Activated naive CD8-positive, alpha-beta T cell treated with anti-CD3 and anti-CD28 coated beads for 36 hours (primary cell): ENCODE measurements at regions not wholly inside any gene's neighbourhood (a gene's known extent, or its start where the extent isn't known, plus 50 kb on each side); places are given as distances from the start of the nearest gene placed in this dataset.
"Not testable (repeated sequence)": the region's sequence is repeated elsewhere in the genome, so short reads cannot be mapped to it uniquely, and the experiment has no call there.

Experiments used
- DNase-seq: peaks from one replicate; pipeline ENCODE4 v3.0.0; 2021
- H3K27ac Mint-ChIP-seq: one replicate; pipeline ENCODE4 v1.8.0; 2022; ENCODE audit warnings: mild to moderate bottlenecking, moderate library complexity, mixed read lengths
- H3K27me3 Mint-ChIP-seq: one replicate; pipeline ENCODE4 v1.8.0; 2022; ENCODE audit warnings: mild to moderate bottlenecking, mixed read lengths
- H3K36me3 Mint-ChIP-seq: one replicate; pipeline ENCODE4 v1.8.0; 2021; ENCODE audit warnings: mild to moderate bottlenecking, mixed read lengths
- H3K4me1 Mint-ChIP-seq: one replicate; pipeline ENCODE4 v1.8.0; 2021; ENCODE audit warnings: mixed read lengths
- H3K4me3 Mint-ChIP-seq: one replicate; pipeline ENCODE4 v1.8.0; 2022; ENCODE audit warnings: mild to moderate bottlenecking, moderate library complexity, mixed read lengths
- H3K9me3 Mint-ChIP-seq: one replicate; pipeline ENCODE4 v1.8.0; 2022; ENCODE audit warnings: mixed read lengths

- no peak overlapping the region for H3K4me3 Mint-ChIP-seq
- no peaks in the 10 kb centered on the region for H3K36me3 Mint-ChIP-seq
- no peak overlapping the region for H3K27ac Mint-ChIP-seq
- DNase-seq: no peak
- peaks cover 1% of the 10 kb centered on the region for H3K9me3 Mint-ChIP-seq
- no peaks in the 10 kb centered on the region for H3K4me1 Mint-ChIP-seq
- no peaks in the 10 kb centered on the region for H3K27me3 Mint-ChIP-seq
Measured at GRCh38 chr5:118529361-118530144, 458.8 kb downstream of the DTWD2 start.

- no peak overlapping the region for H3K4me3 Mint-ChIP-seq
- no peaks in the 10 kb centered on the region for H3K9me3 Mint-ChIP-seq
- DNase-seq: no peak
- H3K36me3 Mint-ChIP-seq: no peaks in the 10 kb centered on the region
- H3K27ac Mint-ChIP-seq: no peak overlapping the region
- no peaks in the 10 kb centered on the region for H3K4me1 Mint-ChIP-seq
- no peaks in the 10 kb centered on the region for H3K27me3 Mint-ChIP-seq
Measured at GRCh38 chr5:118522626-118523025, 465.7 kb downstream of the DTWD2 start.

GRCh38 chr5:118520771-118521415 lies 467.5 kb downstream of the DTWD2 start:
- Mint-ChIP-seq H3K27me3 (no peaks in the 10 kb centered on the region), H3K4me1 (no peaks in the 10 kb centered on the region), H3K36me3 (no peaks in the 10 kb centered on the region), H3K4me3 (no peak overlapping the region), H3K27ac (no peak overlapping the region), H3K9me3 (no peaks in the 10 kb centered on the region)
- DNase-seq: no peak

GRCh38 chr5:118519466-118519865 lies 468.9 kb downstream of the DTWD2 start:
- DNase-seq: no peak
- Mint-ChIP-seq H3K4me1 (no peaks in the 10 kb centered on the region), H3K4me3 (no peak overlapping the region), H3K27me3 (no peaks in the 10 kb centered on the region), H3K9me3 (no peaks in the 10 kb centered on the region), H3K36me3 (no peaks in the 10 kb centered on the region), H3K27ac (no peak overlapping the region)

GRCh38 chr5:118518720-118519119 lies 469.6 kb downstream of the DTWD2 start:
- Mint-ChIP-seq H3K4me3 (no peak overlapping the region), H3K27ac (no peak overlapping the region), H3K27me3 (no peaks in the 10 kb centered on the region), H3K4me1 (no peaks in the 10 kb centered on the region), H3K36me3 (no peaks in the 10 kb centered on the region), H3K9me3 (no peaks in the 10 kb centered on the region)
- DNase-seq: no peak

GRCh38 chr5:118511846-118512245 lies 476.5 kb downstream of the DTWD2 start:
- H3K36me3 Mint-ChIP-seq: no peaks in the 10 kb centered on the region
- peaks cover 4% of the 10 kb centered on the region for H3K27me3 Mint-ChIP-seq
- H3K4me1 Mint-ChIP-seq: no peaks in the 10 kb centered on the region
- no peak overlapping the region for H3K27ac Mint-ChIP-seq
- no peaks in the 10 kb centered on the region for H3K9me3 Mint-ChIP-seq
- DNase-seq: no peak
- no peak overlapping the region for H3K4me3 Mint-ChIP-seq

GRCh38 chr5:118506217-118506852 lies 482.0 kb downstream of the DTWD2 start:
- no peaks in the 10 kb centered on the region for H3K4me1 Mint-ChIP-seq
- no peak overlapping the region for H3K4me3 Mint-ChIP-seq
- H3K36me3 Mint-ChIP-seq: no peaks in the 10 kb centered on the region
- H3K9me3 Mint-ChIP-seq: peaks cover 4% of the 10 kb centered on the region
- H3K27ac Mint-ChIP-seq: no peak overlapping the region
- DNase-seq: no peak
- peaks cover 4% of the 10 kb centered on the region for H3K27me3 Mint-ChIP-seq

GRCh38 chr5:118502232-118502631 lies 486.1 kb downstream of the DTWD2 start:
- H3K4me1 Mint-ChIP-seq, DNase-seq, H3K36me3 Mint-ChIP-seq, H3K27ac Mint-ChIP-seq, H3K9me3 Mint-ChIP-seq, H3K27me3 Mint-ChIP-seq, H3K4me3 Mint-ChIP-seq: not testable (repeated sequence)

- Mint-ChIP-seq H3K27me3 (no peaks in the 10 kb centered on the region), H3K4me1 (no peaks in the 10 kb centered on the region), H3K9me3 (peaks cover 2% of the 10 kb centered on the region), H3K27ac (no peak overlapping the region), H3K36me3 (no peaks in the 10 kb centered on the region), H3K4me3 (no peak overlapping the region)
- no peak for DNase-seq
Measured at GRCh38 chr5:118491351-118491750, 497.0 kb downstream of the DTWD2 start.

GRCh38 chr5:118486647-118487225 lies 501.6 kb downstream of the DTWD2 start:
- Mint-ChIP-seq H3K36me3 (no peaks in the 10 kb centered on the region), H3K4me1 (no peaks in the 10 kb centered on the region), H3K27me3 (no peaks in the 10 kb centered on the region), H3K27ac (no peak overlapping the region), H3K9me3 (peaks cover 4% of the 10 kb centered on the region), H3K4me3 (no peak overlapping the region)
- no peak for DNase-seq

- no peaks in the 10 kb centered on the region for H3K4me1 Mint-ChIP-seq
- no peak overlapping the region for H3K27ac Mint-ChIP-seq
- no peak for DNase-seq
- H3K4me3 Mint-ChIP-seq: no peak overlapping the region
- H3K9me3 Mint-ChIP-seq: peaks cover 6% of the 10 kb centered on the region
- H3K36me3 Mint-ChIP-seq: no peaks in the 10 kb centered on the region
- H3K27me3 Mint-ChIP-seq: peaks cover 9% of the 10 kb centered on the region
Measured at GRCh38 chr5:118479285-118479684, 509.1 kb downstream of the DTWD2 start.

- Mint-ChIP-seq H3K4me3 (no peak overlapping the region), H3K4me1 (no peaks in the 10 kb centered on the region), H3K9me3 (peaks cover 2% of the 10 kb centered on the region), H3K27ac (no peak overlapping the region), H3K27me3 (peaks cover 13% of the 10 kb centered on the region), H3K36me3 (no peaks in the 10 kb centered on the region)
- no peak for DNase-seq
Measured at GRCh38 chr5:118478852-118479251, 509.5 kb downstream of the DTWD2 start.

GRCh38 chr5:118468085-118468484 lies 520.3 kb downstream of the DTWD2 start:
- Mint-ChIP-seq H3K27ac (no peak overlapping the region), H3K4me1 (no peaks in the 10 kb centered on the region), H3K9me3 (no peaks in the 10 kb centered on the region), H3K36me3 (no peaks in the 10 kb centered on the region), H3K27me3 (no peaks in the 10 kb centered on the region), H3K4me3 (no peak overlapping the region)
- no peak for DNase-seq

GRCh38 chr5:118467103-118467502 lies 521.2 kb downstream of the DTWD2 start:
- no peaks in the 10 kb centered on the region for H3K4me1 Mint-ChIP-seq
- DNase-seq: no peak
- H3K27ac Mint-ChIP-seq: no peak overlapping the region

GRCh38 chr5:118466418-118466817 lies 521.9 kb downstream of the DTWD2 start:
- no peaks in the 10 kb centered on the region for H3K4me1 Mint-ChIP-seq
- no peak for DNase-seq
- no peaks in the 10 kb centered on the region for H3K9me3 Mint-ChIP-seq
- H3K27ac Mint-ChIP-seq: no peak overlapping the region
- no peaks in the 10 kb centered on the region for H3K27me3 Mint-ChIP-seq
- H3K4me3 Mint-ChIP-seq: no peak overlapping the region
- no peaks in the 10 kb centered on the region for H3K36me3 Mint-ChIP-seq

More at GRCh38 chr5:118467103-118467502, 521.2 kb downstream of the DTWD2 start:
- Mint-ChIP-seq H3K9me3 (no peaks in the 10 kb centered on the region), H3K4me3 (no peak overlapping the region), H3K36me3 (no peaks in the 10 kb centered on the region), H3K27me3 (no peaks in the 10 kb centered on the region)
